Activated T-helper 1 cell treated with anti-CD3 and anti-CD28 coated beads, Interleukin-12 subunit alpha, Interleukin-12 subunit beta, Interleukin-2, Interleukin-4 antibody, amounts not matched to agents 30 ng/mL and 10 ng/mL and 1 ng/mL, durations not matched to agents 14 hours and 24 hours and 36 hours (primary cell): ENCODE measurements at regions not wholly inside any gene's neighbourhood (a gene's known extent, or its start where the extent isn't known, plus 50 kb on each side); places are given as distances from the start of the nearest gene placed in this dataset.

Source experiments
- DNase-seq: peaks from one replicate; pipeline ENCODE4 v3.0.0; 2021; ENCODE audit warnings: low spot score
- H3K27ac Mint-ChIP-seq: one replicate; pipeline ENCODE4 v1.8.0; 2021; ENCODE audit warnings: mild to moderate bottlenecking, mixed read lengths
- H3K27me3 Mint-ChIP-seq: one replicate; pipeline ENCODE4 v1.8.0; 2022; ENCODE audit warnings: mild to moderate bottlenecking, moderate library complexity, mixed read lengths; ENCODE audit not compliant: insufficient read depth
- H3K36me3 Mint-ChIP-seq: one replicate; pipeline ENCODE4 v1.8.0; 2021; ENCODE audit warnings: low read depth, mixed read lengths
- H3K4me1 Mint-ChIP-seq: one replicate; pipeline ENCODE4 v1.8.0; 2021; ENCODE audit warnings: low read depth, mixed read lengths
- H3K4me3 Mint-ChIP-seq: one replicate; pipeline ENCODE4 v1.8.0; 2021; ENCODE audit warnings: mild to moderate bottlenecking, moderate library complexity, mixed read lengths
- H3K9me3 Mint-ChIP-seq: one replicate; pipeline ENCODE4 v1.8.0; 2021; ENCODE audit warnings: mixed read lengths
- intact Hi-C: fragments of 100-400 bp; cut with micrococcal nuclease; formaldehyde crosslinking; loops from one replicate; pipeline ENCODE4 v1.15.1; 2024

GRCh38 chr10:44660271-44660670 is 250.9 kb upstream of the TMEM72 start:
- H3K4me1 Mint-ChIP-seq = no peaks in the 10 kb centered on the region
- H3K27ac Mint-ChIP-seq = no peak overlapping the region
- no peaks in the 10 kb centered on the region for H3K27me3 Mint-ChIP-seq
- no peak overlapping the region for H3K4me3 Mint-ChIP-seq
- no peaks in the 10 kb centered on the region for H3K36me3 Mint-ChIP-seq
- DNase-seq = no peak
- intact Hi-C loops = no loop called here
- H3K9me3 Mint-ChIP-seq = no peaks in the 10 kb centered on the region

- Mint-ChIP-seq H3K36me3 (no peaks in the 10 kb centered on the region), H3K27ac (no peak overlapping the region), H3K27me3 (no peaks in the 10 kb centered on the region), H3K4me3 (no peak overlapping the region), H3K4me1 (no peaks in the 10 kb centered on the region), H3K9me3 (no peaks in the 10 kb centered on the region)
- intact Hi-C loops = no loop called here
- no peak for DNase-seq
These were observed 249.1 kb upstream of the TMEM72 start for GRCh38 chr10:44662051-44662450.

- H3K9me3 Mint-ChIP-seq = no peaks in the 10 kb centered on the region
- peaks cover 5% of the 10 kb centered on the region for H3K27me3 Mint-ChIP-seq
- H3K27ac Mint-ChIP-seq = no peak overlapping the region
- intact Hi-C loops = no loop called here
- no peak for DNase-seq
- H3K4me3 Mint-ChIP-seq = no peak overlapping the region
- no peaks in the 10 kb centered on the region for H3K36me3 Mint-ChIP-seq
- no peaks in the 10 kb centered on the region for H3K4me1 Mint-ChIP-seq
These were observed 242.8 kb upstream of the TMEM72 start for GRCh38 chr10:44668336-44668735.

GRCh38 chr10:44671319-44671718 is 239.8 kb upstream of the TMEM72 start:
- H3K4me1 Mint-ChIP-seq = no peaks in the 10 kb centered on the region
- peaks cover 5% of the 10 kb centered on the region for H3K27me3 Mint-ChIP-seq
- no peak for DNase-seq
- no peaks in the 10 kb centered on the region for H3K9me3 Mint-ChIP-seq
- H3K36me3 Mint-ChIP-seq = no peaks in the 10 kb centered on the region
- no peak overlapping the region for H3K27ac Mint-ChIP-seq
- no peak overlapping the region for H3K4me3 Mint-ChIP-seq
- intact Hi-C loops = no loop called here

- intact Hi-C loops = no loop called here
- DNase-seq = no peak
- H3K36me3 Mint-ChIP-seq = no peaks in the 10 kb centered on the region
- H3K4me1 Mint-ChIP-seq = no peaks in the 10 kb centered on the region
- H3K27me3 Mint-ChIP-seq = peaks cover 5% of the 10 kb centered on the region
- H3K27ac Mint-ChIP-seq = no peak overlapping the region
- no peaks in the 10 kb centered on the region for H3K9me3 Mint-ChIP-seq
- H3K4me3 Mint-ChIP-seq = no peak overlapping the region
These were observed 237.7 kb upstream of the TMEM72 start for GRCh38 chr10:44673245-44673983.

GRCh38 chr10:44674536-44675386 is 236.4 kb upstream of the TMEM72 start:
- Mint-ChIP-seq H3K4me3 (no peak overlapping the region), H3K9me3 (no peaks in the 10 kb centered on the region), H3K27me3 (peaks cover 5% of the 10 kb centered on the region), H3K36me3 (no peaks in the 10 kb centered on the region), H3K4me1 (no peaks in the 10 kb centered on the region), H3K27ac (no peak overlapping the region)
- intact Hi-C loops = no loop called here
- DNase-seq = no peak

GRCh38 chr10:44675387-44675874 is 235.7 kb upstream of the TMEM72 start:
- no peaks in the 10 kb centered on the region for H3K4me1 Mint-ChIP-seq
- H3K4me3 Mint-ChIP-seq = no peak overlapping the region
- no peaks in the 10 kb centered on the region for H3K36me3 Mint-ChIP-seq
- H3K27me3 Mint-ChIP-seq = peaks cover 3% of the 10 kb centered on the region
- DNase-seq = no peak
- intact Hi-C loops = no loop called here
- no peaks in the 10 kb centered on the region for H3K9me3 Mint-ChIP-seq
- H3K27ac Mint-ChIP-seq = no peak overlapping the region

GRCh38 chr10:44680764-44681163 is 230.4 kb upstream of the TMEM72 start:
- no peak overlapping the region for H3K4me3 Mint-ChIP-seq
- no peaks in the 10 kb centered on the region for H3K4me1 Mint-ChIP-seq
- H3K36me3 Mint-ChIP-seq = no peaks in the 10 kb centered on the region
- no peak for DNase-seq
- intact Hi-C loops = no loop called here
- peaks cover 1% of the 10 kb centered on the region for H3K27me3 Mint-ChIP-seq
- no peaks in the 10 kb centered on the region for H3K9me3 Mint-ChIP-seq
- H3K27ac Mint-ChIP-seq = no peak overlapping the region

GRCh38 chr10:44682507-44682906 is 228.6 kb upstream of the TMEM72 start:
- DNase-seq = no peak
- Mint-ChIP-seq H3K4me3 (no peak overlapping the region), H3K4me1 (no peaks in the 10 kb centered on the region), H3K36me3 (no peaks in the 10 kb centered on the region), H3K27ac (no peak overlapping the region), H3K9me3 (no peaks in the 10 kb centered on the region), H3K27me3 (peaks cover 1% of the 10 kb centered on the region)
- intact Hi-C loops = no loop called here

GRCh38 chr10:44684661-44685060 is 226.5 kb upstream of the TMEM72 start:
- Mint-ChIP-seq H3K36me3 (no peaks in the 10 kb centered on the region), H3K9me3 (no peaks in the 10 kb centered on the region), H3K27me3 (peaks cover 1% of the 10 kb centered on the region), H3K4me1 (no peaks in the 10 kb centered on the region), H3K4me3 (no peak overlapping the region), H3K27ac (no peak overlapping the region)
- DNase-seq = no peak
- intact Hi-C loops = no loop called here

- Mint-ChIP-seq H3K36me3 (no peaks in the 10 kb centered on the region), H3K27me3 (peaks cover 1% of the 10 kb centered on the region), H3K27ac (no peak overlapping the region), H3K4me3 (no peak overlapping the region), H3K4me1 (no peaks in the 10 kb centered on the region), H3K9me3 (no peaks in the 10 kb centered on the region)
- DNase-seq = no peak
- intact Hi-C loops = no loop called here
These were observed 225.9 kb upstream of the TMEM72 start for GRCh38 chr10:44685220-44685619.

GRCh38 chr10:44685747-44686146 is 225.4 kb upstream of the TMEM72 start:
- intact Hi-C loops = no loop called here
- Mint-ChIP-seq H3K4me1 (no peaks in the 10 kb centered on the region), H3K36me3 (no peaks in the 10 kb centered on the region), H3K27me3 (peaks cover 1% of the 10 kb centered on the region), H3K4me3 (no peak overlapping the region), H3K9me3 (no peaks in the 10 kb centered on the region), H3K27ac (no peak overlapping the region)
- DNase-seq = no peak

GRCh38 chr10:44689368-44689767 is 221.8 kb upstream of the TMEM72 start:
- H3K4me1 Mint-ChIP-seq = no peaks in the 10 kb centered on the region
- no peak overlapping the region for H3K27ac Mint-ChIP-seq

More at GRCh38 chr10:44689368-44689767, 221.8 kb upstream of the TMEM72 start:
- no peaks in the 10 kb centered on the region for H3K27me3 Mint-ChIP-seq
- DNase-seq = no peak
- intact Hi-C loops = no loop called here
- no peaks in the 10 kb centered on the region for H3K9me3 Mint-ChIP-seq
- H3K36me3 Mint-ChIP-seq = no peaks in the 10 kb centered on the region
- no peak overlapping the region for H3K4me3 Mint-ChIP-seq
